H1 (cell line): ENCODE measurements at regions not wholly inside any gene's neighbourhood (a gene's known extent, or its start where the extent isn't known, plus 50 kb on each side); places are given as distances from the start of the nearest gene placed in this dataset.

Experiments used
- CTCF ChIA-PET: fragments of 300-600 bp; sonication (Branson Sonifier 250); formaldehyde crosslinking; loops from one replicate; lab custom pipeline; 2021; ENCODE audit not compliant: partially characterized antibody; lab: Charles Lee
- POLR2A ChIA-PET: fragments of 300-600 bp; sonication (Branson Sonifier 250); formaldehyde crosslinking; loops from one replicate; lab custom pipeline; 2021; ENCODE audit warnings: inconsistent platforms; ENCODE audit not compliant: partially characterized antibody; lab: Charles Lee
- DNase-seq, 2 experiments: peaks; one replicate each; pipeline versions ENCODE4 v3.0.0 to v3.0.0-alpha.2; 2010 to 2022; ENCODE audit warnings: low spot score in 2 of 2, low read depth in 1 of 2, mixed read lengths in 1 of 2
- FAIRE-seq: peaks from 2 replicates; lab custom pipeline; 2011; peaks lifted over from hg19 to GRCh38; lab: Jason Lieb, UNC
- H2AFZ ChIP-seq: 2 replicates; pipeline ENCODE4 v1.8.1; 2012; ENCODE audit warnings: low read length, inconsistent platforms
- H2AK5ac ChIP-seq: 2 replicates; pipeline ENCODE4 v1.6.1; 2013; ENCODE audit warnings: low read depth, low read length
- H2BK120ac ChIP-seq: replicated peaks from 2 replicates; pipeline ENCODE3; 2013; ENCODE audit warnings: low read depth, low read length, inconsistent platforms
- H2BK12ac ChIP-seq: 2 replicates; pipeline ENCODE4 v1.6.1; 2013; ENCODE audit warnings: low read depth, low read length
- H2BK15ac ChIP-seq: 2 replicates; pipeline ENCODE4 v1.6.1; 2013; ENCODE audit warnings: low read length
- H2BK20ac ChIP-seq: 2 replicates; pipeline ENCODE4 v1.6.1; 2013; ENCODE audit warnings: low read length
- H2BK5ac ChIP-seq: 2 replicates; pipeline ENCODE4 v1.6.1; 2013; ENCODE audit warnings: low read depth, low read length
- H3K14ac ChIP-seq: 2 replicates; pipeline ENCODE4 v1.6.1; 2013; ENCODE audit warnings: inconsistent platforms; ENCODE audit not compliant: insufficient read length
- H3K18ac ChIP-seq: 2 replicates; pipeline ENCODE4 v1.6.1; 2013; ENCODE audit warnings: low read length; ENCODE audit errors: extremely low read depth
- H3K23ac ChIP-seq: 2 replicates; pipeline ENCODE4 v1.6.1; 2013; ENCODE audit warnings: inconsistent platforms; ENCODE audit not compliant: insufficient read length
- H3K23me2 ChIP-seq: 2 replicates; pipeline ENCODE4 v1.6.1; 2013; ENCODE audit warnings: low read depth, low read length
- H3K27ac ChIP-seq: 2 replicates; pipeline ENCODE4 v1.6.1; 2011; ENCODE audit warnings: low read depth, low read length, inconsistent platforms
- H3K27me3 ChIP-seq, 4 experiments: replicated peaks in 1 of 4; 1 replicate in 1 of 4; 2 replicates in 3 of 4; pipeline versions ENCODE4 v1.6.1 to v1.8.1; 2011 to 2013; ENCODE audit warnings: low read length in 3 of 4, mild to moderate bottlenecking in 3 of 4, inconsistent platforms in 2 of 4, mixed read lengths in 2 of 4, moderate library complexity in 1 of 4; ENCODE audit not compliant: control insufficient read depth in 3 of 4, insufficient read depth in 3 of 4; ENCODE audit errors: extremely low read depth in 1 of 4
- H3K36me3 ChIP-seq, 4 experiments: 2 replicates each; pipeline versions ENCODE4 v1.6.1 to v1.8.1; 2011 to 2013; ENCODE audit warnings: mild to moderate bottlenecking in 4 of 4, low read length in 3 of 4, moderate library complexity in 2 of 4, control low read depth in 1 of 4, inconsistent platforms in 1 of 4; ENCODE audit not compliant: insufficient read depth in 4 of 4, control insufficient read depth in 2 of 4
- H3K4ac ChIP-seq: replicated peaks from 2 replicates; pipeline ENCODE3; 2013; ENCODE audit warnings: low read length, low read depth, mixed read lengths, inconsistent platforms; ENCODE audit not compliant: insufficient read length
- H3K4me1 ChIP-seq, 4 experiments: replicated peaks in 1 of 4; 1 replicate in 1 of 4; 2 replicates in 3 of 4; pipeline versions ENCODE4 v1.6.1 to v1.8.1; 2011 to 2013; ENCODE audit warnings: low read length in 3 of 4, inconsistent platforms in 2 of 4, mixed read lengths in 1 of 4; ENCODE audit not compliant: insufficient read depth in 4 of 4, control insufficient read depth in 3 of 4
- H3K4me2 ChIP-seq, 2 experiments: 2 replicates each; pipeline versions ENCODE4 v1.6.1 to v1.8.1; 2011 to 2013; ENCODE audit warnings: low read depth in 2 of 2, low read length in 2 of 2, control low read depth in 1 of 2, inconsistent platforms in 1 of 2, mild to moderate bottlenecking in 1 of 2; ENCODE audit not compliant: insufficient read depth in 1 of 2
- H3K4me3 ChIP-seq, 4 experiments: fragments of 200-600, 300-600 bp in 1 of 4; sonication (generic), shearing (Covaris generic), sonication (Bioruptor Twin) in 1 of 4; 2 replicates each; pipeline versions ENCODE4 v1.5.1 to v1.8.1; 2011 to 2016; ENCODE audit warnings: low read length in 4 of 4, low read depth in 3 of 4, control low read depth in 2 of 4, inconsistent platforms in 2 of 4, mild to moderate bottlenecking in 2 of 4, mixed read lengths in 1 of 4, moderate library complexity in 1 of 4; ENCODE audit not compliant: insufficient read depth in 2 of 4; ENCODE audit errors: extremely low read depth in 1 of 4
- H3K56ac ChIP-seq: replicated peaks from 2 replicates; pipeline ENCODE3; 2013; ENCODE audit warnings: low read depth, mild to moderate bottlenecking, mixed read lengths, low read length, inconsistent platforms; ENCODE audit not compliant: insufficient read length
- H3K79me1 ChIP-seq: 2 replicates; pipeline ENCODE4 v1.6.1; 2013; ENCODE audit warnings: low read depth, low read length, control low read depth
- H3K79me2 ChIP-seq, 2 experiments: 2 replicates each; pipeline versions ENCODE4 v1.6.1 to v1.8.1; 2012 to 2013; ENCODE audit warnings: low read length in 2 of 2, mild to moderate bottlenecking in 2 of 2, inconsistent platforms in 1 of 2; ENCODE audit not compliant: insufficient read depth in 2 of 2, control insufficient read depth in 1 of 2
- H3K9ac ChIP-seq, 4 experiments: replicated peaks in 1 of 4; 1 replicate in 1 of 4; 2 replicates in 3 of 4; pipeline versions ENCODE4 v1.6.1 to v1.8.1; 2011 to 2013; ENCODE audit warnings: low read depth in 3 of 4, low read length in 3 of 4, control low read depth in 2 of 4, mild to moderate bottlenecking in 2 of 4, moderate library complexity in 2 of 4, inconsistent platforms in 1 of 4; ENCODE audit errors: extremely low read depth in 1 of 4
- H3K9me3 ChIP-seq, 2 experiments: 2 replicates each; pipeline versions ENCODE4 v1.6.1 to v1.8.1; 2012 to 2013; ENCODE audit warnings: mild to moderate bottlenecking in 2 of 2, moderate library complexity in 2 of 2, control low read depth in 1 of 2, inconsistent platforms in 1 of 2, low read depth in 1 of 2, low read length in 1 of 2, mixed read lengths in 1 of 2; ENCODE audit not compliant: insufficient read depth in 2 of 2
- H4K20me1 ChIP-seq, 2 experiments: replicated peaks in 1 of 2; 2 replicates each; pipeline versions ENCODE3 to v1.8.1; 2011 to 2013; ENCODE audit warnings: inconsistent platforms in 2 of 2, low read length in 2 of 2, mild to moderate bottlenecking in 1 of 2; ENCODE audit not compliant: insufficient read depth in 2 of 2, control insufficient read depth in 1 of 2
- H4K5ac ChIP-seq: 2 replicates; pipeline ENCODE4 v1.6.1; 2013; ENCODE audit warnings: low read length, low read depth, mixed read lengths, inconsistent platforms; ENCODE audit not compliant: insufficient read length
- H4K8ac ChIP-seq: 2 replicates; pipeline ENCODE4 v1.8.0; 2013; ENCODE audit warnings: mild to moderate bottlenecking, moderate library complexity, low read length, inconsistent platforms; ENCODE audit not compliant: insufficient read depth; ENCODE audit errors: extremely low read depth
- H4K91ac ChIP-seq: replicated peaks from 2 replicates; pipeline ENCODE3; 2013; ENCODE audit warnings: low read length, mixed read lengths, inconsistent platforms; ENCODE audit not compliant: insufficient read length
- CHD2 ChIP-seq: IDR thresholded peaks from 2 replicates; pipeline ENCODE4 v1.6.1; 2012; ENCODE audit warnings: low read length, improper control_type of control experiment
- ZNF274 ChIP-seq: IDR thresholded peaks from 2 replicates; pipeline ENCODE4 v1.7.0; 2012; ENCODE audit warnings: low read length, borderline replicate concordance; ENCODE audit errors: extremely low read depth
- WGBS, 2 experiments: shearing (Covaris generic) in 1 of 2; methylation state at CpG; one replicate each; pipeline versions ENCODE4 v1.1.6 to v1.1.7; 2013 to 2015; ENCODE audit warnings: low lambda C conversion rate in 2 of 2, mixed read lengths in 2 of 2, inconsistent platforms in 1 of 2, low coverage in 1 of 2, missing lambda C conversion rate in 1 of 2; ENCODE audit not compliant: insufficient replicate concordance in 2 of 2, insufficient coverage in 1 of 2, insufficient read length in 1 of 2; ENCODE audit errors: extremely low coverage in 1 of 2, missing lambda C conversion rate in 1 of 2; 5-methylcytosine and 5-hydroxymethylcytosine counted together

GRCh38 chr3:153714588-153715290 lies 406.5 kb upstream of the ARHGEF26 start:
- Histone ChIP-seq H3K4me3 (no peak overlapping the region), H3K27me3 (no peaks in the 10 kb centered on the region), H3K9me3 (no peaks in the 10 kb centered on the region), H3K27ac (no peak overlapping the region), H3K14ac (no peak overlapping the region), H3K79me2 (no peaks in the 10 kb centered on the region), H3K56ac (no peak overlapping the region), H2BK5ac (no peak overlapping the region), H3K18ac (no peak overlapping the region), H3K79me1 (no peaks in the 10 kb centered on the region), H4K20me1 (no peaks in the 10 kb centered on the region), H2AK5ac (no peak overlapping the region), H4K8ac (no peak overlapping the region), H2AFZ (peak overlapping the region; percentile 59; the same call in 1 of the 2 replicates), H3K4me1 (no peaks in the 10 kb centered on the region), H2BK15ac (no peak overlapping the region), H3K4me2 (no peak overlapping the region), H2BK20ac (no peak overlapping the region), H3K4ac (no peak overlapping the region), H3K9ac (no peak overlapping the region), H4K91ac (no peak overlapping the region), H2BK120ac (no peak overlapping the region), H3K23ac (no peak overlapping the region), H2BK12ac (no peak overlapping the region), H3K36me3 (no peaks in the 10 kb centered on the region), H3K23me2 (no peaks in the 10 kb centered on the region), H4K5ac (no peak overlapping the region)
- 87% methylated on average over 1 of the region's 1 CpG; no CpG with 5 or more reads in 1 of the 2 experiments for WGBS, 2 experiments
- FAIRE-seq (no peak), DNase-seq (no peak)
- TF ChIP-seq ZNF274 (no peak), CHD2 (no peak)
- POLR2A ChIA-PET = no interaction called here
- CTCF ChIA-PET = interaction anchor here (0.6 kb wide), 1 partner anchor 53 kb away, joined by 3 read pairs; no protein-coding TSS in a partner anchor
